Left lung (tissue), 4 donors: ENCODE measurements at regions not wholly inside any gene's neighbourhood (a gene's known extent, or its start where the extent isn't known, plus 50 kb on each side); places are given as distances from the start of the nearest gene placed in this dataset.

Experiments
- ATAC-seq: fragments of 200-7000 bp; cut with Tn5 transposase; one replicate; pipeline ENCODE4 v1.9.1; 2020; ENCODE audit warnings: moderate library complexity
- DNase-seq, 4 donors: peaks; one replicate each; pipeline ENCODE4 v3.0.0-alpha.2; 2013 to 2020
- H3K27ac ChIP-seq, 2 donors: fragments of 200-600 bp; sonication (generic) in 1 of 2; one replicate each; pipeline versions ENCODE4 v1.5.0 to v1.8.0; 2020 to 2021
- H3K27me3 ChIP-seq, 2 donors: fragments of 200-600 bp; sonication (generic) in 1 of 2; one replicate each; pipeline versions ENCODE4 v1.5.0 to v1.8.0; 2020 to 2021
- H3K36me3 ChIP-seq, 2 donors: fragments of 200-600 bp; sonication (generic) in 1 of 2; one replicate each; pipeline versions ENCODE4 v1.5.0 to v1.8.0; 2020 to 2021
- H3K4me1 ChIP-seq, 2 donors: fragments of 200-600 bp; one replicate each; pipeline ENCODE4 v1.8.0; 2021
- H3K4me3 ChIP-seq, 2 donors: fragments of 200-600 bp; sonication (generic) in 1 of 2; one replicate each; pipeline versions ENCODE4 v1.5.0 to v1.8.0; 2020 to 2021; ENCODE audit warnings: mild to moderate bottlenecking in 1 of 2
- H3K9me3 ChIP-seq, 2 donors: fragments of 200-600 bp; sonication (generic) in 1 of 2; one replicate each; pipeline versions ENCODE4 v1.5.0 to v1.8.0; 2020 to 2021
- CTCF ChIP-seq, 2 donors: fragments of 200-600 bp; sonication (generic) in 1 of 2; IDR thresholded peaks; one replicate each; pipeline versions ENCODE4 v1.5.0 to v1.8.0; 2021; ENCODE audit warnings: antibody characterized with exemption in 2 of 2
- intact Hi-C, 2 donors: fragments of 100-400 bp; cut with DNase I; formaldehyde crosslinking; loops; one replicate each; pipeline versions ENCODE4 v1.11.2 to v1.14.2; 2022
- donor health status: DM: no; HTN: yes; CAD: no.
- donor health status: DM: no; HTN: no; CAD: no.

- DNase-seq (no peak), ATAC-seq (no peak)
- no peak overlapping the region for H3K27ac ChIP-seq
- no peaks in the 10 kb centered on the region for H3K27me3 ChIP-seq
- H3K4me1 ChIP-seq = no peaks in the 10 kb centered on the region
- no peak for TF ChIP-seq CTCF (IDR thresholded peaks at IDR 0.05)
- intact Hi-C loops = no loop called here
- no peaks in the 10 kb centered on the region for H3K9me3 ChIP-seq
- H3K36me3 ChIP-seq = no peaks in the 10 kb centered on the region
- no peak overlapping the region for H3K4me3 ChIP-seq
These were observed 430.6 kb downstream of the BCOR start for GRCh38 chrX:39667191-39667590.

- ATAC-seq (no peak), DNase-seq (no peak)
- intact Hi-C loops = no loop called here
- Histone ChIP-seq H3K4me1 (no peaks in the 10 kb centered on the region), H3K36me3 (no peaks in the 10 kb centered on the region), H3K9me3 (no peaks in the 10 kb centered on the region), H3K27ac (no peak overlapping the region), H3K27me3 (no peaks in the 10 kb centered on the region), H3K4me3 (no peak overlapping the region)
- no peak for TF ChIP-seq CTCF (IDR thresholded peaks at IDR 0.05)
These were observed 429.8 kb downstream of the BCOR start for GRCh38 chrX:39667736-39668482.

DNA sequence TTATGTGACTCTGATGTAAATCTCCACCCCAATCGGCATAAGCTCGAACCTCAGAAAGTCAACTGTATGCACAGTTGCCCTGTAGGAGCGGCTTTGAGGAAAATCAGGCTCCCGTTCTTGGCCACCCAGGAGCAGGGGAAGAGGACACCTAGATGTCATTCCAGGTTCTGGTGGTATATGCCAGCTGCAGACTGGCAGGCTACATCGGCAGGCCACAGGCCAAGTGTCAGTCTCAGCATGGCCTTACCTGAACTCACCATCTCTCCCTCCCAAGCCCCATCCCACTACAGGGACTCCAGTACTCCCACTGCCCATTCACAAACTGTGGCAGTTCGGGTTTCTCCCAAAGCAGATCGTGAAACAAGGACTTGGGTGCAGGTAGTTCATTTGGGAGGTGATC is 428.1 kb downstream of the BCOR start:
- Histone ChIP-seq H3K4me3 (no peak overlapping the region), H3K27ac (no peak overlapping the region), H3K27me3 (no peaks in the 10 kb centered on the region), H3K4me1 (no peaks in the 10 kb centered on the region), H3K36me3 (no peaks in the 10 kb centered on the region), H3K9me3 (no peaks in the 10 kb centered on the region)
- intact Hi-C loops = no loop called here
- ATAC-seq = no peak
- no peak for TF ChIP-seq CTCF (IDR thresholded peaks at IDR 0.05)
- no peak for DNase-seq

- no peaks in the 10 kb centered on the region for H3K36me3 ChIP-seq
- TF ChIP-seq CTCF (IDR thresholded peaks at IDR 0.05) = no peak
- ATAC-seq = no peak
- H3K4me1 ChIP-seq = no peaks in the 10 kb centered on the region
- no peaks in the 10 kb centered on the region for H3K27me3 ChIP-seq
- intact Hi-C loops = no loop called here
- H3K4me3 ChIP-seq = no peak overlapping the region
- H3K9me3 ChIP-seq = no peaks in the 10 kb centered on the region
- DNase-seq = no peak
- H3K27ac ChIP-seq = no peak overlapping the region
These were observed 427.5 kb downstream of the BCOR start for GRCh38 chrX:39670281-39670680.

DNA sequence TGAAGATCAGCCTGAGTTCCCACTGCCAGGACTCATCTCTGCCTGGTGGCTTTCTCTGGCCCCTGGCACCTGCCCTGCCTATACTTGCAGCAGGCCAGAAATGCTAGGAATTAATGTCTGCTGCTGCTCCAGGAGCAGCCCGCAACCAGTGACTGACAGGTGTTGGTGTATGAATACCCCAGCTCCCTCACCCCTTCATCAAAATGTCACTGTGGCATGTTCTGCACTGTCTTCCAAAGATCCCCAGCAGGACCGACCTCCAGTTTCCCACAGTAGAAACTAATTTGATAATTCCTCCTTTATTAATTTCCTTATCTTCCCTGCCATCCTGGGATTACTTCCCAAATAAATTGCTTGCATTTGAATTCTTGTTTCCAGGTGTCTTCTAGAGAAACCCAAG is 425.4 kb downstream of the BCOR start:
- no peak overlapping the region for H3K27ac ChIP-seq
- no peaks in the 10 kb centered on the region for H3K36me3 ChIP-seq
- no peaks in the 10 kb centered on the region for H3K4me1 ChIP-seq
- DNase-seq (no peak), ATAC-seq (no peak)
- TF ChIP-seq CTCF (IDR thresholded peaks at IDR 0.05) = no peak
- H3K4me3 ChIP-seq = no peak overlapping the region
- no peaks in the 10 kb centered on the region for H3K9me3 ChIP-seq
- intact Hi-C loops = no loop called here
- no peaks in the 10 kb centered on the region for H3K27me3 ChIP-seq
